HEK293T (cell line): ENCODE measurements at regions not wholly inside any gene's neighbourhood (a gene's known extent, or its start where the extent isn't known, plus 50 kb on each side); places are given as distances from the start of the nearest gene placed in this dataset.

Source experiments
- BHLHE40 ChIP-seq: fragments of 450-650 bp; IDR thresholded peaks from 2 replicates; pipeline ENCODE4 v1.6.1; 2016; ENCODE audit warnings: mild to moderate bottlenecking, moderate library complexity, borderline replicate concordance
- ELF4 ChIP-seq: fragments of 450-650 bp; IDR thresholded peaks from 2 replicates; pipeline ENCODE4 v1.6.1; 2017; ENCODE audit warnings: antibody characterized with exemption
- FOXK2 ChIP-seq: fragments of 450-650 bp; IDR thresholded peaks from 2 replicates; pipeline ENCODE4 v1.6.1; 2016; ENCODE audit warnings: mild to moderate bottlenecking
- FOXM1 ChIP-seq: fragments of 450-650 bp; IDR thresholded peaks from 2 replicates; pipeline ENCODE4 v1.6.1; 2017; ENCODE audit warnings: mild to moderate bottlenecking, borderline replicate concordance
- L3MBTL2 ChIP-seq: fragments of 450-650 bp; conservative IDR thresholded peaks from 2 replicates; pipeline ENCODE4 v1.6.1; 2016; ENCODE audit warnings: mild to moderate bottlenecking
- PKNOX1 ChIP-seq: fragments of 450-650 bp; IDR thresholded peaks from 2 replicates; pipeline ENCODE4 v1.6.1; 2016
- SUZ12 ChIP-seq: fragments of 450-650 bp; IDR thresholded peaks from 2 replicates; pipeline ENCODE4 v1.6.1; 2016; ENCODE audit warnings: mild to moderate bottlenecking
- ZNF384 ChIP-seq: fragments of 450-650 bp; IDR thresholded peaks from 2 replicates; pipeline ENCODE4 v1.6.1; 2016

- TF ChIP-seq ZNF384 (no peak), FOXK2 (no peak), FOXM1 (no peak), ELF4 (no peak), L3MBTL2 (no peak), BHLHE40 (no peak), SUZ12 (no peak), PKNOX1 (no peak)
Observed at GRCh38 chr9:74094766-74095165, 402.4 kb upstream of the RORB start.
